ENCODE measurements at regions not wholly inside any gene's neighbourhood (a gene's known extent, or its start where the extent isn't known, plus 50 kb on each side); places are given as distances from the start of the nearest gene placed in this dataset.

DNA sequence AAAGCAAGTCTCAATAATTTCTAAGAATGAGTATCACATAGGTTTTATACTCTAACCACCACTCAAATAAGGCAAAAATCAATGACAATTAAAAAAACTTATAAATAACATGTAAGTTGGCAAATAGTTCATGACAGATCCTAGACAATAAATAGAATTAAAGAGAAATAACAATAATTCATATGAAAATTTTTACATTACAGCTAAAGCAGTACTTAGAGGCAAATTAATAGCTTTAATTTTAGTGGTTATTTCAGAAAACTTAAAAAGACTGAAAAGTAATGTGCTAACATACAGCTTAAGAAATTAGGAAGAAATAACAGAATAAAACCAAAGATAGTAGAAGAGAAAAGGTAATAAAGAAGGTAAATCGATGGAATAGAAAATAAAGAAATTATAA lies 179.9 kb upstream of the SPAG17 start:
- H4K20me1 ChIP-seq (ENCODE audit: insufficient read depth, low read length): no peaks in the 10 kb centered on the region
- H2AFZ ChIP-seq (ENCODE audit: low read length): no peak overlapping the region
- no peak for DNase-seq (ENCODE audit: low spot score)
- no peaks in the 10 kb centered on the region for H3K79me2 ChIP-seq (ENCODE audit: insufficient read depth, low read depth, low read length)
- no peak overlapping the region for H3K27ac ChIP-seq (ENCODE audit: low read depth, low read length, poor library complexity, severe bottlenecking)
- TF ChIP-seq, protein P1, sequence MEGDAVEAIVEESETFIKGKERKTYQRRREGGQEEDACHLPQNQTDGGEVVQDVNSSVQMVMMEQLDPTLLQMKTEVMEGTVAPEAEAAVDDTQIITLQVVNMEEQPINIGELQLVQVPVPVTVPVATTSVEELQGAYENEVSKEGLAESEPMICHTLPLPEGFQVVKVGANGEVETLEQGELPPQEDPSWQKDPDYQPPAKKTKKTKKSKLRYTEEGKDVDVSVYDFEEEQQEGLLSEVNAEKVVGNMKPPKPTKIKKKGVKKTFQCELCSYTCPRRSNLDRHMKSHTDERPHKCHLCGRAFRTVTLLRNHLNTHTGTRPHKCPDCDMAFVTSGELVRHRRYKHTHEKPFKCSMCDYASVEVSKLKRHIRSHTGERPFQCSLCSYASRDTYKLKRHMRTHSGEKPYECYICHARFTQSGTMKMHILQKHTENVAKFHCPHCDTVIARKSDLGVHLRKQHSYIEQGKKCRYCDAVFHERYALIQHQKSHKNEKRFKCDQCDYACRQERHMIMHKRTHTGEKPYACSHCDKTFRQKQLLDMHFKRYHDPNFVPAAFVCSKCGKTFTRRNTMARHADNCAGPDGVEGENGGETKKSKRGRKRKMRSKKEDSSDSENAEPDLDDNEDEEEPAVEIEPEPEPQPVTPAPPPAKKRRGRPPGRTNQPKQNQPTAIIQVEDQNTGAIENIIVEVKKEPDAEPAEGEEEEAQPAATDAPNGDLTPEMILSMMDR (conservative IDR thresholded peaks at IDR 0.05; ENCODE audit: low read length): no peak
- no peak for TF ChIP-seq EZH2phosphoT487 (IDR thresholded peaks at IDR 0.05; ENCODE audit: borderline replicate concordance, low read depth, low read length)
- no peaks in the 10 kb centered on the region for H3K9me2 ChIP-seq (ENCODE audit: insufficient read depth, low read length)
- BruUV-seq (replicated peaks): no TSS peak
- H3K4me3 ChIP-seq (ENCODE audit: low read depth, low read length, poor library complexity, severe bottlenecking): no peak overlapping the region
- 0 out of 2 replicates have a peak, but pooled peaks cover 5% of the 10 kb centered on the region for H3K9me3 ChIP-seq (ENCODE audit: low read length)
- ChIA-PET POLR2A (interaction anchor here (1.1 kb wide), 1 partner anchor 13 kb away, joined by 4 read pairs; no protein-coding TSS in a partner anchor), CTCF (ENCODE audit: unreplicated experiment) (no interaction called here)
- H3K4me2 ChIP-seq (ENCODE audit: low read length): no peak overlapping the region
- intact Hi-C loops (cut with micrococcal nuclease; ENCODE audit: unreplicated experiment): no loop called here
- no peaks in the 10 kb centered on the region for H3K36me3 ChIP-seq (ENCODE audit: insufficient read depth, low read length)
- H3K4me1 ChIP-seq (ENCODE audit: insufficient read depth, low read length, poor library complexity, severe bottlenecking): no peaks in the 10 kb centered on the region

GRCh38 chr1:118363396-118363795 lies 178.4 kb upstream of the SPAG17 start:
- Histone ChIP-seq H3K4me3 (ENCODE audit: low read depth, low read length, poor library complexity, severe bottlenecking) (no peak overlapping the region), H3K79me2 (ENCODE audit: insufficient read depth, low read depth, low read length) (no peaks in the 10 kb centered on the region), H3K9me2 (ENCODE audit: insufficient read depth, low read length) (no peaks in the 10 kb centered on the region), H3K27ac (ENCODE audit: low read depth, low read length, poor library complexity, severe bottlenecking) (no peak overlapping the region), H3K4me2 (ENCODE audit: low read length) (no peak overlapping the region), H3K4me1 (ENCODE audit: insufficient read depth, low read length, poor library complexity, severe bottlenecking) (no peaks in the 10 kb centered on the region), H3K9me3 (ENCODE audit: low read length) (0 out of 2 replicates have a peak, but pooled peaks cover 5% of the 10 kb centered on the region), H4K20me1 (ENCODE audit: insufficient read depth, low read length) (no peaks in the 10 kb centered on the region), H2AFZ (ENCODE audit: low read length) (no peak overlapping the region), H3K36me3 (ENCODE audit: insufficient read depth, low read length) (no peaks in the 10 kb centered on the region)
- BruUV-seq (replicated peaks): no TSS peak
- no peak for TF ChIP-seq EZH2phosphoT487 (IDR thresholded peaks at IDR 0.05; ENCODE audit: borderline replicate concordance, low read depth, low read length)
- TF ChIP-seq, protein P1 (conservative IDR thresholded peaks at IDR 0.05; ENCODE audit: low read length): no peak
- ChIA-PET CTCF (ENCODE audit: unreplicated experiment) (no interaction called here), POLR2A (interaction anchor here (0.6 kb wide), 1 partner anchor 296 kb away, joined by 4 read pairs; no protein-coding TSS in a partner anchor)
- DNase-seq (ENCODE audit: low spot score): no peak
- intact Hi-C loops (cut with micrococcal nuclease; ENCODE audit: unreplicated experiment): no loop called here

- CTCF ChIA-PET (ENCODE audit: unreplicated experiment): no interaction called here
- no peak overlapping the region for H2AFZ ChIP-seq (ENCODE audit: low read length)
- intact Hi-C loops (cut with micrococcal nuclease; ENCODE audit: unreplicated experiment): no loop called here
Measured at GRCh38 chr1:118360817-118361216, 175.8 kb upstream of the SPAG17 start.

More at GRCh38 chr1:118360817-118361216, 175.8 kb upstream of the SPAG17 start:
- no peaks in the 10 kb centered on the region; the same call in 1 of the 2 replicates for H3K9me2 ChIP-seq (ENCODE audit: insufficient read depth, low read length)
- H3K27ac ChIP-seq (ENCODE audit: low read depth, low read length, poor library complexity, severe bottlenecking): no peak overlapping the region
- no peaks in the 10 kb centered on the region for H3K79me2 ChIP-seq (ENCODE audit: insufficient read depth, low read depth, low read length)
- TF ChIP-seq, protein P1 (conservative IDR thresholded peaks at IDR 0.05; ENCODE audit: low read length): no peak
- TF ChIP-seq EZH2phosphoT487 (IDR thresholded peaks at IDR 0.05; ENCODE audit: borderline replicate concordance, low read depth, low read length): no peak
- POLR2A ChIA-PET: no interaction called here
- no peak for DNase-seq (ENCODE audit: low spot score)
- H3K4me2 ChIP-seq (ENCODE audit: low read length): no peak overlapping the region
- no peaks in the 10 kb centered on the region for H3K36me3 ChIP-seq (ENCODE audit: insufficient read depth, low read length)
- no TSS peak for BruUV-seq (replicated peaks)
- H3K4me3 ChIP-seq (ENCODE audit: low read depth, low read length, poor library complexity, severe bottlenecking): no peak overlapping the region
- H3K4me1 ChIP-seq (ENCODE audit: insufficient read depth, low read length, poor library complexity, severe bottlenecking): no peaks in the 10 kb centered on the region
- H4K20me1 ChIP-seq (ENCODE audit: insufficient read depth, low read length): no peaks in the 10 kb centered on the region
- 0 out of 2 replicates have a peak, but pooled peaks cover 4% of the 10 kb centered on the region for H3K9me3 ChIP-seq (ENCODE audit: low read length)

Measured in OCI-LY7 (cell line).